ENCODE measurements at regions not wholly inside any gene's neighbourhood (a gene's known extent, or its start where the extent isn't known, plus 50 kb on each side); places are given as distances from the start of the nearest gene placed in this dataset.
A peak's percentile ranks its signal among the peaks of the same experiment; 100 is the strongest.

DNA sequence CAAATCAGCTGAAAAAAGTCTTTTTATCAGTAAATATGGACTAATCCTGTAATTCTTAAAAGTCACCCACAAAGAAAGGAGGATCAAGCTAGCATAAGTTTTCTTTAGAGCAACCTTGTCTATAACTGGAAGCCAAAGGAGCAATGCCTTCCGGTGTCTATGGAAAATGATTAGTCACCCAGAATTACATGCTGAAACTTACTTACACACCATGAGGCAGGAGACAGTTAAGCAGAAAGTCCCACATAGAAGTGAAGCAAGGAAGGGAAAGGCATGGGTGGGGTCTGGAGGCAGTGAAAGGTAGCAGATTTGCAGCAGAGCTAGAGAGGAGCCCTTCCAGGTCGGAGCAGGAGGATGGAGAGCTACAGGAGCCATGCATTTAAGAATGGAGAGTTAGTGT lies 153.7 kb upstream of the RIPOR2 start:
- H3K4me1 ChIP-seq (ENCODE audit: insufficient read depth, low read length), result peaks cover 4% of the 10 kb centered on the region
- H3K4me3 ChIP-seq (ENCODE audit: insufficient read depth, low read length), result no peak overlapping the region
- no peak overlapping the region for H3K27ac ChIP-seq (ENCODE audit: low read depth, low read length)
- TF ChIP-seq, protein P1, sequence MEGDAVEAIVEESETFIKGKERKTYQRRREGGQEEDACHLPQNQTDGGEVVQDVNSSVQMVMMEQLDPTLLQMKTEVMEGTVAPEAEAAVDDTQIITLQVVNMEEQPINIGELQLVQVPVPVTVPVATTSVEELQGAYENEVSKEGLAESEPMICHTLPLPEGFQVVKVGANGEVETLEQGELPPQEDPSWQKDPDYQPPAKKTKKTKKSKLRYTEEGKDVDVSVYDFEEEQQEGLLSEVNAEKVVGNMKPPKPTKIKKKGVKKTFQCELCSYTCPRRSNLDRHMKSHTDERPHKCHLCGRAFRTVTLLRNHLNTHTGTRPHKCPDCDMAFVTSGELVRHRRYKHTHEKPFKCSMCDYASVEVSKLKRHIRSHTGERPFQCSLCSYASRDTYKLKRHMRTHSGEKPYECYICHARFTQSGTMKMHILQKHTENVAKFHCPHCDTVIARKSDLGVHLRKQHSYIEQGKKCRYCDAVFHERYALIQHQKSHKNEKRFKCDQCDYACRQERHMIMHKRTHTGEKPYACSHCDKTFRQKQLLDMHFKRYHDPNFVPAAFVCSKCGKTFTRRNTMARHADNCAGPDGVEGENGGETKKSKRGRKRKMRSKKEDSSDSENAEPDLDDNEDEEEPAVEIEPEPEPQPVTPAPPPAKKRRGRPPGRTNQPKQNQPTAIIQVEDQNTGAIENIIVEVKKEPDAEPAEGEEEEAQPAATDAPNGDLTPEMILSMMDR (IDR thresholded peaks at IDR 0.05; ENCODE audit: extremely low read depth, low read depth, low read length), result no peak
- H3K27me3 ChIP-seq (ENCODE audit: insufficient read depth, low read length), result no peaks in the 10 kb centered on the region
- H3K36me3 ChIP-seq (ENCODE audit: insufficient read depth, low read length), result peaks cover 4% of the 10 kb centered on the region
- no peak overlapping the region for H2AFZ ChIP-seq (ENCODE audit: low read length)
- H4K20me1 ChIP-seq (ENCODE audit: insufficient read depth, low read length), result no peaks in the 10 kb centered on the region
- no peaks in the 10 kb centered on the region for H3K9me3 ChIP-seq (ENCODE audit: low read depth, low read length)
- peak; percentile 13 for DNase-seq (ENCODE audit: insufficient read length, low spot score, missing footprints)
- H3K79me2 ChIP-seq (ENCODE audit: insufficient read depth, low read length), result no peaks in the 10 kb centered on the region
- H3K4me2 ChIP-seq (ENCODE audit: insufficient read depth, low read length), result no peak overlapping the region

DNA sequence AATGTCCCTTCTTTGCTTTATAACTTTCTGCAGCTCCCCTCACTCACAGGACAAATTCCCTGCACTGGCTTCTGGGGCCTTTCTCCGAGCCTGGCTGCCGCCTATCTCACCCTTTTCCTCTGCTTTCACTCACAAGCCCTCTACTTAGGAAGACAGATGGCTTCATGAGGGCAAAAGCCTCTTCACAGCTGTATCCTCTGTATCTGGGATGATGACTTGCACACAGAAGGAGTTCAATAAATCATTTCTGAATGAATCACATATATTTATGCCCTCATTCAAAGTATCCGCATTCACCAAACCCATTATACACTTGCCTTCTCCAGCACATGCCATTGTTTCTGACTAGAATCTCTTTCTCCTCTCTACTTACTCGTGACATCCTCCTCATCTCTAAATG lies 159.0 kb upstream of the RIPOR2 start:
- Histone ChIP-seq H3K9me3 (ENCODE audit: low read depth, low read length) (no peaks in the 10 kb centered on the region), H2AFZ (ENCODE audit: low read length) (no peak overlapping the region), H3K36me3 (ENCODE audit: insufficient read depth, low read length) (no peaks in the 10 kb centered on the region), H3K27ac (ENCODE audit: low read depth, low read length) (no peak overlapping the region), H3K4me1 (ENCODE audit: insufficient read depth, low read length) (no peaks in the 10 kb centered on the region), H3K27me3 (ENCODE audit: insufficient read depth, low read length) (no peaks in the 10 kb centered on the region), H3K4me2 (ENCODE audit: insufficient read depth, low read length) (no peak overlapping the region), H4K20me1 (ENCODE audit: insufficient read depth, low read length) (no peaks in the 10 kb centered on the region), H3K4me3 (ENCODE audit: insufficient read depth, low read length) (no peak overlapping the region), H3K79me2 (ENCODE audit: insufficient read depth, low read length) (no peaks in the 10 kb centered on the region)
- DNase-seq (ENCODE audit: insufficient read length, low spot score, missing footprints), result no peak
- TF ChIP-seq, protein P1 (IDR thresholded peaks at IDR 0.05; ENCODE audit: extremely low read depth, low read depth, low read length), result no peak

DNA sequence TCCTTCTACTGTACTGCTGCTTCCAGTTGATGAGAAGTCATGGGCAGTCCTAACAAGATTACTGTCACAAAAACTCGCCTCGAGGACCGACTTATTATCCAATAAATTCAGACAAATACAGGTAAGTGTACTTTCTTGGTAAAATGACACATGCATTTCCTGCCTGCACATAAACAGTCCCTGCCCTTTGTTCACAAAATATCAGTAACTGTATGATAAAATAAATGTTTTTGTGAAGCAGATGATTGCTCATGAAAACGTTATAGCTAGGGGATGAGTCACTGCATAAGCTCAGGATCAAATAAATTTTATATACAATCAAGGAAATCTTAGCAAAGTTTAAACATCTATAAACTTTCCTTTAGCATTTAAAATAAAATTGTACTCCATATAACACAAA lies 164.5 kb upstream of the RIPOR2 start:
- H3K27me3 ChIP-seq (ENCODE audit: insufficient read depth, low read length), result no peaks in the 10 kb centered on the region
- TF ChIP-seq, protein P1 (IDR thresholded peaks at IDR 0.05; ENCODE audit: extremely low read depth, low read depth, low read length), result no peak
- H3K36me3 ChIP-seq (ENCODE audit: insufficient read depth, low read length), result no peaks in the 10 kb centered on the region
- H3K4me1 ChIP-seq (ENCODE audit: insufficient read depth, low read length), result no peaks in the 10 kb centered on the region
- no peaks in the 10 kb centered on the region for H4K20me1 ChIP-seq (ENCODE audit: insufficient read depth, low read length)
- no peak overlapping the region for H3K4me3 ChIP-seq (ENCODE audit: insufficient read depth, low read length)
- H2AFZ ChIP-seq (ENCODE audit: low read length), result no peak overlapping the region
- peak; percentile 43 for DNase-seq (ENCODE audit: insufficient read length, low spot score, missing footprints)
- no peak overlapping the region for H3K4me2 ChIP-seq (ENCODE audit: insufficient read depth, low read length)
- no peak overlapping the region for H3K27ac ChIP-seq (ENCODE audit: low read depth, low read length)
- no peaks in the 10 kb centered on the region for H3K79me2 ChIP-seq (ENCODE audit: insufficient read depth, low read length)
- H3K9me3 ChIP-seq (ENCODE audit: low read depth, low read length), result no peaks in the 10 kb centered on the region

DNA sequence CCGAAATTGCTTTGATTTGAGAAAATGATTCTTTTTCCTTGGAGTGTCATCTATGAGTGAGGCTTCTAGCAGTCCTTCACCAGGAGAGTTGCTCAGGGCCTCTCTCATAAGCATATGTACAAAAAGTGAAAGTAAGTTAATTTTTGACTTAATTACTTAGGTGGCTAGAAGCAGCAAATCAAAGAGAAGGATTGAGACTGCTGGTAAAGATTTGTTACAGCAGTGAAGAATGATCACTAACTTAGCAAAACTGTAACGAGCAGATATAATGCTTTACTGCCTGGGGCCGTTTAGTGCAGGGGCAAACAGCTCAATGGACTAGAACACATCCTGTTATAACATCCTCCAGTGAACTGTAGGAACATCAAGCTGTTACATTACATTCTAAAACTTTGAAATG lies 167.8 kb upstream of the RIPOR2 start:
- Histone ChIP-seq H3K36me3 (ENCODE audit: insufficient read depth, low read length) (peaks cover 17% of the 10 kb centered on the region), H3K27ac (ENCODE audit: low read depth, low read length) (no peak overlapping the region), H3K4me3 (ENCODE audit: insufficient read depth, low read length) (no peak overlapping the region), H3K4me2 (ENCODE audit: insufficient read depth, low read length) (no peak overlapping the region), H3K9me3 (ENCODE audit: low read depth, low read length) (no peaks in the 10 kb centered on the region), H3K4me1 (ENCODE audit: insufficient read depth, low read length) (peaks cover 5% of the 10 kb centered on the region), H2AFZ (ENCODE audit: low read length) (no peak overlapping the region), H3K79me2 (ENCODE audit: insufficient read depth, low read length) (no peaks in the 10 kb centered on the region), H3K27me3 (ENCODE audit: insufficient read depth, low read length) (no peaks in the 10 kb centered on the region), H4K20me1 (ENCODE audit: insufficient read depth, low read length) (no peaks in the 10 kb centered on the region)
- no peak for DNase-seq (ENCODE audit: insufficient read length, low spot score, missing footprints)
- TF ChIP-seq, protein P1 (IDR thresholded peaks at IDR 0.05; ENCODE audit: extremely low read depth, low read depth, low read length), result no peak

All from osteoblast (primary cell).